B cell (primary cell): ENCODE measurements at regions not wholly inside any gene's neighbourhood (a gene's known extent, or its start where the extent isn't known, plus 50 kb on each side); places are given as distances from the start of the nearest gene placed in this dataset.

Experiments used
- ATAC-seq: fragments of 200-7000 bp; cut with Tn5 transposase; one replicate; pipeline ENCODE4 v1.10.0; 2021; ENCODE audit warnings: low read depth, mild to moderate bottlenecking, moderate number of reproducible peaks, moderate library complexity
- CTCF ChIA-PET: fragments of 350-600 bp; sonication (Branson Sonifier 250); formaldehyde crosslinking; loops from one replicate; lab custom pipeline; 2021; ENCODE audit warnings: antibody characterized with exemption, inconsistent platforms; lab: Charles Lee
- POLR2A ChIA-PET: fragments of 350-600 bp; sonication (Branson Sonifier 250); formaldehyde crosslinking; loops from one replicate; lab custom pipeline; 2021; ENCODE audit warnings: antibody characterized with exemption; lab: Charles Lee
- DNase-seq: peaks from one replicate; pipeline ENCODE4 v3.0.0; 2013
- H2AFZ ChIP-seq: 2 replicates; pipeline ENCODE4 v1.6.1; 2012; ENCODE audit warnings: mild to moderate bottlenecking, low read depth, low read length; ENCODE audit not compliant: insufficient read depth, poor library complexity, severe bottlenecking
- H3K27ac ChIP-seq, 2 donors: 1 replicate in 1 of 2; 2 replicates in 1 of 2; pipeline ENCODE4 v1.5.1; 2012 to 2013; ENCODE audit warnings: low read length in 2 of 2, mild to moderate bottlenecking in 2 of 2, moderate library complexity in 1 of 2
- H3K27me3 ChIP-seq, 4 experiments: fragments of 200-600 bp in 1 of 4; sonication (generic) in 1 of 4; replicated peaks in 1 of 4; 1 replicate in 2 of 4; 2 replicates in 2 of 4; pipeline versions ENCODE4 v1.6.1 to v1.7.0; 2013 to 2016; ENCODE audit warnings: low read length in 3 of 4, mild to moderate bottlenecking in 2 of 4, mixed read lengths in 1 of 4, moderate library complexity in 1 of 4; ENCODE audit not compliant: insufficient read depth in 4 of 4, control insufficient read depth in 3 of 4; ENCODE audit errors: control extremely low read depth in 1 of 4
- H3K36me3 ChIP-seq, 2 experiments: replicated peaks in 1 of 2; 1 replicate in 1 of 2; 2 replicates in 1 of 2; pipeline versions ENCODE4 v1.6.1 to v1.7.1; 2013; ENCODE audit warnings: low read length in 1 of 2; ENCODE audit not compliant: insufficient read depth in 2 of 2, control insufficient read depth in 1 of 2; ENCODE audit errors: control extremely low read depth in 1 of 2, extremely low read depth in 1 of 2
- H3K4me1 ChIP-seq, 2 donors: fragments of 200-600 bp in 1 of 2; sonication (generic) in 1 of 2; 1 replicate in 1 of 2; 2 replicates in 1 of 2; pipeline versions ENCODE4 v1.5.1 to v1.6.1; 2013 to 2017; ENCODE audit warnings: low read length in 2 of 2; ENCODE audit not compliant: control insufficient read depth in 2 of 2, insufficient read depth in 2 of 2
- H3K4me2 ChIP-seq: replicated peaks from 2 replicates; pipeline ENCODE3; 2012; ENCODE audit warnings: mild to moderate bottlenecking, low read depth, low read length; ENCODE audit not compliant: poor library complexity, severe bottlenecking
- H3K4me3 ChIP-seq, 5 experiments: fragments of 200-600 bp in 1 of 5; sonication (generic) in 1 of 5; 1 replicate in 3 of 5; 2 replicates in 2 of 5; pipeline versions ENCODE4 v1.5.1 to v1.7.0; 2011 to 2016; ENCODE audit warnings: low read length in 4 of 5, mild to moderate bottlenecking in 4 of 5, low read depth in 2 of 5, control low read depth in 1 of 5, moderate library complexity in 1 of 5; ENCODE audit not compliant: insufficient read depth in 1 of 5; ENCODE audit errors: control extremely low read depth in 1 of 5, extremely low read depth in 1 of 5
- H3K79me2 ChIP-seq: fragments of 200-600 bp; sonication (generic); one replicate; pipeline ENCODE4 v1.6.0; 2016; ENCODE audit warnings: low read length; ENCODE audit not compliant: control insufficient read depth, insufficient read depth
- H3K9ac ChIP-seq: fragments of 200-600 bp; sonication (generic); 2 replicates; pipeline ENCODE4 v1.6.1; 2017; ENCODE audit warnings: mild to moderate bottlenecking, low read length, moderate library complexity
- H3K9me3 ChIP-seq, 3 donors: one replicate each; pipeline versions ENCODE4 v1.6.1 to v1.7.1; 2013; ENCODE audit warnings: low read length in 2 of 3; ENCODE audit not compliant: control insufficient read depth in 2 of 3, insufficient read depth in 1 of 3; ENCODE audit errors: control extremely low read depth in 1 of 3
- H4K20me1 ChIP-seq: 2 replicates; pipeline ENCODE4 v1.6.0; 2012; ENCODE audit warnings: mild to moderate bottlenecking, low read length; ENCODE audit not compliant: insufficient read depth, control insufficient read depth, poor library complexity, severe bottlenecking
- H3K27ac Mint-ChIP-seq: one replicate; pipeline ENCODE4 v1.8.0; 2021; ENCODE audit warnings: mixed read lengths
- H3K27me3 Mint-ChIP-seq: one replicate; pipeline ENCODE4 v1.8.0; 2021; ENCODE audit warnings: mixed read lengths
- H3K4me1 Mint-ChIP-seq: one replicate; pipeline ENCODE4 v1.8.0; 2021; ENCODE audit warnings: mixed read lengths
- H3K4me3 Mint-ChIP-seq: one replicate; pipeline ENCODE4 v1.8.0; 2021; ENCODE audit warnings: mixed read lengths
- H3K9me3 Mint-ChIP-seq: one replicate; pipeline ENCODE4 v1.8.0; 2022; ENCODE audit warnings: mixed read lengths; ENCODE audit not compliant: insufficient read depth
- EZH2 ChIP-seq: IDR thresholded peaks from 2 replicates; pipeline ENCODE4 v1.6.1; 2012; ENCODE audit warnings: borderline replicate concordance, low read depth, mild to moderate bottlenecking, moderate library complexity, low read length; ENCODE audit not compliant: insufficient read depth, poor library complexity, severe bottlenecking
- WGBS: methylation state at CpG from one replicate; pipeline ENCODE4 v1.1.5; 2013; ENCODE audit warnings: missing lambda C conversion rate; ENCODE audit not compliant: insufficient coverage; 5-methylcytosine and 5-hydroxymethylcytosine counted together
- intact Hi-C: fragments of 100-400 bp; cut with micrococcal nuclease; formaldehyde crosslinking; loops from one replicate; pipeline ENCODE4 v1.10.0; 2022
- TF ChIP-seq, protein P1 (sequence below): fragments of 200-600 bp; IDR thresholded peaks from one replicate; pipeline ENCODE4 v1.8.0; 2022; ENCODE audit warnings: antibody characterized with exemption, mild to moderate bottlenecking

DNA sequence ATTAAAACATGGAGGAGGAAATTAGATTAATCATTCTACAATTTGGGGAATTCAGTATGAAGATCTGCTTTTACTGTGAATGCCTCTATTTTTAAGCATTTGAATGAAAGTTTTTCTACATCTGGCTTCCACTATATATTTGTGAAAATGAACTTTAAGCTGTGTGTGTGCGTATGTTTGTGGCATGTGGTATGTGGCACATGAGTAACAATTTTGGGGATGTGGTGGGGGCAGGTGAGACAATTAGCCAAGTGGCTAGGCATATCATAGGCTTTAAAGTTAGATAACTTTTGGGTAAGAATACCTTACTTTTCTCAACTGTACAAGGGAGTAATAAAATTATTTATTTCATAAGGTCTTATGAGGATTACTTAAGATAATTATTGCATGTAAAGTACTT is 81.5 kb downstream of the ZNF22 start:
- peaks cover 5% of the 10 kb centered on the region for H3K9me3 Mint-ChIP-seq

DNA sequence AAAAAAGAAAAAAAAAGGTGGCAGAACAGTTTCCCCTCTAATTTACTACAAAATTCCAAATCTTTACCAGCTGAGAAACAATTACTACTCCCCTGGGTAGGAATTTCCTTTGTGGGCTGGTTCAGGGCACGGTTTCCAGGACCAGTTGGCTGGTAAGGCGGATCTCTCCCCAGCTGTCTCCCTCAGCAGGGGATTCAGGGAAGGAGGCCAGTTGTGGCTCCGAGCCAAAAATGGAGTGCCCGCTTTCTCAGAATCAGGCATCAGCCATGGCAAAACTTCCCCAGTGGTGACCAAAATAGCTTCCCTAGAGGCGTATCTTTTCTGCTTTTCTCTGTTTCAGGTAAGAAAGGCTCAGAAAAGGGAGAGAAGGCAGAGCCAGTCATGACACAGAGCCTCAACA is 91.2 kb downstream of the ZNF22 start:
- CTCF ChIA-PET = no interaction called here
- no peaks in the 10 kb centered on the region for H3K4me1 ChIP-seq

More for the DNA sequence above, 81.5 kb downstream of the ZNF22 start:
- H3K27me3 ChIP-seq = peaks cover 0 to 4% (median 0%) of the 10 kb centered on the region in 4 experiments
- no CpG with 5 or more reads among the region's 1 CpG for WGBS
- TF ChIP-seq EZH2 = no peak
- TF ChIP-seq, protein P1, sequence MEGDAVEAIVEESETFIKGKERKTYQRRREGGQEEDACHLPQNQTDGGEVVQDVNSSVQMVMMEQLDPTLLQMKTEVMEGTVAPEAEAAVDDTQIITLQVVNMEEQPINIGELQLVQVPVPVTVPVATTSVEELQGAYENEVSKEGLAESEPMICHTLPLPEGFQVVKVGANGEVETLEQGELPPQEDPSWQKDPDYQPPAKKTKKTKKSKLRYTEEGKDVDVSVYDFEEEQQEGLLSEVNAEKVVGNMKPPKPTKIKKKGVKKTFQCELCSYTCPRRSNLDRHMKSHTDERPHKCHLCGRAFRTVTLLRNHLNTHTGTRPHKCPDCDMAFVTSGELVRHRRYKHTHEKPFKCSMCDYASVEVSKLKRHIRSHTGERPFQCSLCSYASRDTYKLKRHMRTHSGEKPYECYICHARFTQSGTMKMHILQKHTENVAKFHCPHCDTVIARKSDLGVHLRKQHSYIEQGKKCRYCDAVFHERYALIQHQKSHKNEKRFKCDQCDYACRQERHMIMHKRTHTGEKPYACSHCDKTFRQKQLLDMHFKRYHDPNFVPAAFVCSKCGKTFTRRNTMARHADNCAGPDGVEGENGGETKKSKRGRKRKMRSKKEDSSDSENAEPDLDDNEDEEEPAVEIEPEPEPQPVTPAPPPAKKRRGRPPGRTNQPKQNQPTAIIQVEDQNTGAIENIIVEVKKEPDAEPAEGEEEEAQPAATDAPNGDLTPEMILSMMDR = no peak
- no peak overlapping the region for H2AFZ ChIP-seq
- no peak for DNase-seq
- H3K27ac ChIP-seq = no peak overlapping the region
- Mint-ChIP-seq H3K27me3 (peaks cover 28% of the 10 kb centered on the region), H3K27ac (no peak overlapping the region), H3K4me1 (no peaks in the 10 kb centered on the region), H3K4me3 (no peak overlapping the region)
- no peaks in the 10 kb centered on the region for H3K4me1 ChIP-seq
- no peak overlapping the region for H3K4me3 ChIP-seq
- H3K4me2 ChIP-seq = no peak overlapping the region
- no peak overlapping the region for H3K9ac ChIP-seq
- intact Hi-C loops = no loop called here
- POLR2A ChIA-PET = no interaction called here
- H3K79me2 ChIP-seq = no peaks in the 10 kb centered on the region
- ATAC-seq = no peak
- H3K36me3 ChIP-seq = no peaks in the 10 kb centered on the region
- peaks cover 0 to 6% (median 5%) of the 10 kb centered on the region in 3 donors for H3K9me3 ChIP-seq
- CTCF ChIA-PET = no interaction called here
- no peaks in the 10 kb centered on the region for H4K20me1 ChIP-seq

More for the DNA sequence above, 91.2 kb downstream of the ZNF22 start:
- H2AFZ ChIP-seq = no peak overlapping the region
- no peak overlapping the region for H3K9ac ChIP-seq
- no peak for DNase-seq
- Mint-ChIP-seq H3K4me3 (no peak overlapping the region), H3K27ac (no peak overlapping the region), H3K27me3 (peaks cover 20% of the 10 kb centered on the region), H3K9me3 (no peaks in the 10 kb centered on the region), H3K4me1 (no peaks in the 10 kb centered on the region)
- no peak overlapping the region for H3K27ac ChIP-seq
- TF ChIP-seq EZH2 = no peak
- TF ChIP-seq, protein P1 = no peak
- no peaks in the 10 kb centered on the region for H3K79me2 ChIP-seq
- intact Hi-C loops = no loop called here
- POLR2A ChIA-PET = no interaction called here
- H3K9me3 ChIP-seq = no peaks in the 10 kb centered on the region
- no peak overlapping the region for H3K4me3 ChIP-seq
- ATAC-seq = no peak
- no peak overlapping the region for H3K4me2 ChIP-seq
- no peaks in the 10 kb centered on the region for H3K27me3 ChIP-seq
- no peaks in the 10 kb centered on the region for H4K20me1 ChIP-seq
- WGBS = 77% methylated on average over 5 of the region's 5 CpGs
- H3K36me3 ChIP-seq = no peaks in the 10 kb centered on the region
